PC-3 (cell line): ENCODE measurements at regions not wholly inside any gene's neighbourhood (a gene's known extent, or its start where the extent isn't known, plus 50 kb on each side); places are given as distances from the start of the nearest gene placed in this dataset.

ENCODE experiments used
- ATAC-seq: fragments of 200-7000 bp; cut with Tn5 transposase; 2 replicates; pipeline ENCODE4 v1.9.1; 2020; ENCODE audit warnings: mild to moderate bottlenecking, moderate library complexity
- BruUV-seq: library from RNA; stranded (reverse); fragments of 400-500 nt; replicated peaks from 2 replicates; lab custom pipeline; 2021; lab: Mats Ljungman, UMichigan
- CTCF ChIA-PET: fragments of 300-600 bp; sonication (Branson Sonifier 250); formaldehyde crosslinking; loops from one replicate; lab custom pipeline; 2022; ENCODE audit warnings: antibody characterized with exemption; lab: Charles Lee
- POLR2A ChIA-PET: fragments of 300-600 bp; sonication (Branson Sonifier 250); formaldehyde crosslinking; loops from one replicate; lab custom pipeline; 2022; ENCODE audit warnings: antibody characterized with exemption; ENCODE audit not compliant: unreplicated experiment; lab: Charles Lee
- DNase-seq: peaks from one replicate; pipeline ENCODE4 v3.0.0-alpha.2; 2015
- H2AFZ ChIP-seq: fragments of 300-600 bp; sonication (generic); 2 replicates; pipeline ENCODE4 v1.6.0; 2016; ENCODE audit warnings: antibody characterized with exemption, low read length
- H3F3A ChIP-seq: fragments of 300-600 bp; sonication (generic); one replicate; pipeline ENCODE4 v1.6.0; 2017; ENCODE audit warnings: antibody characterized with exemption, low read length, control low read depth, mild to moderate bottlenecking; ENCODE audit not compliant: unreplicated experiment
- H3K27ac ChIP-seq: fragments of 300-600 bp; sonication (generic); 2 replicates; pipeline ENCODE4 v1.5.1; 2016; ENCODE audit warnings: mild to moderate bottlenecking, low read length
- H3K27me3 ChIP-seq: fragments of 300-600 bp; sonication (generic); 2 replicates; pipeline ENCODE4 v1.6.1; 2016; ENCODE audit warnings: low read length, mixed read lengths
- H3K36me3 ChIP-seq: fragments of 300-600 bp; sonication (generic); 2 replicates; pipeline ENCODE4 v1.6.1; 2016; ENCODE audit warnings: low read depth, mixed run types, low read length, mixed read lengths
- H3K4me1 ChIP-seq: fragments of 300-600 bp; sonication (generic); 2 replicates; pipeline ENCODE4 v1.5.1; 2016; ENCODE audit warnings: low read length; ENCODE audit not compliant: insufficient read depth
- H3K4me2 ChIP-seq: fragments of 300-600 bp; sonication (generic); 2 replicates; pipeline ENCODE4 v1.6.0; 2016; ENCODE audit warnings: low read length
- H3K4me3 ChIP-seq: fragments of 300-600 bp; sonication (generic); 2 replicates; pipeline ENCODE4 v1.5.1; 2016; ENCODE audit warnings: mild to moderate bottlenecking, low read length, mixed read lengths
- H3K79me2 ChIP-seq: fragments of 300-600 bp; sonication (generic); 2 replicates; pipeline ENCODE4 v1.6.1; 2017; ENCODE audit warnings: low read length, mixed read lengths
- H3K9ac ChIP-seq: fragments of 300-600 bp; sonication (generic); 2 replicates; pipeline ENCODE4 v1.6.0; 2016; ENCODE audit warnings: mild to moderate bottlenecking, low read length
- H3K9me2 ChIP-seq: fragments of 300-600 bp; sonication (generic); replicated peaks from 2 replicates; pipeline ENCODE4 v1.6.1; 2016; ENCODE audit warnings: mixed run types, low read length, mixed read lengths
- H3K9me3 ChIP-seq: fragments of 300-600 bp; sonication (generic); 2 replicates; pipeline ENCODE4 v1.6.1; 2016; ENCODE audit warnings: low read length, mixed read lengths
- H4K20me1 ChIP-seq: fragments of 300-600 bp; sonication (generic); 2 replicates; pipeline ENCODE4 v1.6.1; 2016; ENCODE audit warnings: low read length, mixed read lengths
- CTCF ChIP-seq: fragments of 300-600 bp; sonication (generic); conservative IDR thresholded peaks from 2 replicates; pipeline ENCODE4 v1.5.1; 2017; ENCODE audit warnings: antibody characterized with exemption, low read depth, mild to moderate bottlenecking, low read length
- EZH2 ChIP-seq: fragments of 300-600 bp; sonication (generic); IDR thresholded peaks from one replicate; pipeline ENCODE4 v1.6.1; 2017; ENCODE audit warnings: antibody characterized with exemption, mild to moderate bottlenecking, low read length; ENCODE audit not compliant: unreplicated experiment
- EZH2phosphoT487 ChIP-seq: fragments of 300-600 bp; sonication (generic); IDR thresholded peaks from 2 replicates; pipeline ENCODE4 v1.6.1; 2018; ENCODE audit warnings: mild to moderate bottlenecking, antibody characterized with exemption, low read length, borderline replicate concordance
- intact Hi-C: fragments of 100-400 bp; cut with micrococcal nuclease; formaldehyde crosslinking; loops from 2 replicates; pipeline ENCODE4 v1.9.0; 2023

- intact Hi-C loops, result no loop called here
- H3K4me1 ChIP-seq, result no peaks in the 10 kb centered on the region
- H3F3A ChIP-seq, result no peaks in the 10 kb centered on the region
- ATAC-seq (no peak), DNase-seq (no peak)
- H3K9ac ChIP-seq, result no peak overlapping the region
- H2AFZ ChIP-seq, result no peak overlapping the region
- no peaks in the 10 kb centered on the region for H3K79me2 ChIP-seq
- H3K9me3 ChIP-seq, result no peaks in the 10 kb centered on the region
- ChIA-PET CTCF (no interaction called here), POLR2A (no interaction called here)
- no peaks in the 10 kb centered on the region for H3K9me2 ChIP-seq
- H4K20me1 ChIP-seq, result no peaks in the 10 kb centered on the region
- no TSS peak for BruUV-seq
- H3K27me3 ChIP-seq, result no peaks in the 10 kb centered on the region
- H3K36me3 ChIP-seq, result no peaks in the 10 kb centered on the region
- no peak overlapping the region for H3K27ac ChIP-seq
- no peak overlapping the region for H3K4me2 ChIP-seq
- H3K4me3 ChIP-seq, result no peak overlapping the region
- TF ChIP-seq EZH2, result no peak
- no peak for TF ChIP-seq CTCF
- no peak for TF ChIP-seq EZH2phosphoT487
Observed at GRCh38 chr2:153222231-153223165, 256.1 kb downstream of the RPRM start.

GRCh38 chr2:153221506-153221905 is 257.1 kb downstream of the RPRM start:
- H3K27me3 ChIP-seq, result no peaks in the 10 kb centered on the region
- H4K20me1 ChIP-seq, result no peaks in the 10 kb centered on the region
- TF ChIP-seq EZH2, result no peak
- TF ChIP-seq CTCF, result no peak
- TF ChIP-seq EZH2phosphoT487, result no peak
- H2AFZ ChIP-seq, result no peak overlapping the region
- no peak overlapping the region for H3K4me2 ChIP-seq
- DNase-seq, result no peak
- H3K4me3 ChIP-seq, result no peak overlapping the region
- intact Hi-C loops, result no loop called here
- no peaks in the 10 kb centered on the region for H3K4me1 ChIP-seq
- no peaks in the 10 kb centered on the region for H3K36me3 ChIP-seq
- H3K9me2 ChIP-seq, result no peaks in the 10 kb centered on the region
- H3K27ac ChIP-seq, result no peak overlapping the region
- H3F3A ChIP-seq, result no peaks in the 10 kb centered on the region
- ATAC-seq, result no peak
- BruUV-seq, result no TSS peak
- H3K9me3 ChIP-seq, result no peaks in the 10 kb centered on the region
- POLR2A ChIA-PET, result no interaction called here
- CTCF ChIA-PET, result no interaction called here
- no peak overlapping the region for H3K9ac ChIP-seq
- no peaks in the 10 kb centered on the region for H3K79me2 ChIP-seq

- Histone ChIP-seq H4K20me1 (no peaks in the 10 kb centered on the region), H2AFZ (no peak overlapping the region), H3K4me3 (no peak overlapping the region), H3K79me2 (no peaks in the 10 kb centered on the region), H3K36me3 (no peaks in the 10 kb centered on the region), H3F3A (no peaks in the 10 kb centered on the region), H3K4me2 (no peak overlapping the region), H3K27ac (no peak overlapping the region), H3K9me2 (no peaks in the 10 kb centered on the region), H3K27me3 (no peaks in the 10 kb centered on the region), H3K9me3 (no peaks in the 10 kb centered on the region), H3K9ac (no peak overlapping the region), H3K4me1 (no peaks in the 10 kb centered on the region)
- BruUV-seq, result no TSS peak
- intact Hi-C loops, result no loop called here
- ATAC-seq, result no peak
- POLR2A ChIA-PET, result no interaction called here
- CTCF ChIA-PET, result no interaction called here
- no peak for DNase-seq
- TF ChIP-seq EZH2 (no peak), CTCF (no peak), EZH2phosphoT487 (no peak)
Observed at GRCh38 chr2:153221087-153221486, 257.5 kb downstream of the RPRM start.
